Progenitor cell of endocrine pancreas (in vitro differentiated cells): ENCODE measurements at regions not wholly inside any gene's neighbourhood (a gene's known extent, or its start where the extent isn't known, plus 50 kb on each side); places are given as distances from the start of the nearest gene placed in this dataset.

Experiments used
- DNase-seq: peaks from one replicate; pipeline ENCODE4 v3.0.0; 2021; ENCODE audit warnings: low spot score; ENCODE audit not compliant: unreplicated experiment
- H3K27ac Mint-ChIP-seq: 2 replicates; pipeline ENCODE4 v1.8.0; 2021; ENCODE audit warnings: mild to moderate bottlenecking, moderate library complexity, mixed read lengths
- H3K27me3 Mint-ChIP-seq: 2 replicates; pipeline ENCODE4 v1.8.0; 2021; ENCODE audit warnings: mixed read lengths
- H3K36me3 Mint-ChIP-seq: 2 replicates; pipeline ENCODE4 v1.8.0; 2022; ENCODE audit warnings: mixed read lengths; ENCODE audit not compliant: insufficient read depth
- H3K4me1 Mint-ChIP-seq: 2 replicates; pipeline ENCODE4 v1.8.0; 2021; ENCODE audit warnings: low read depth, mixed read lengths
- H3K4me3 Mint-ChIP-seq: 2 replicates; pipeline ENCODE4 v1.8.0; 2021; ENCODE audit warnings: low read depth, mild to moderate bottlenecking, moderate library complexity, mixed read lengths
- H3K9me3 Mint-ChIP-seq: 2 replicates; pipeline ENCODE4 v1.8.0; 2021; ENCODE audit warnings: low read depth, mixed read lengths
- CTCF ChIP-seq: fragments of 200-600 bp; sonication (generic); IDR thresholded peaks from one replicate; pipeline ENCODE4 v1.5.0; 2021; ENCODE audit warnings: antibody characterized with exemption, mild to moderate bottlenecking; ENCODE audit not compliant: unreplicated experiment

GRCh38 chr7:106398786-106399185 lies 114.0 kb upstream of the NAMPT start:
- H3K4me3 Mint-ChIP-seq, result no peak overlapping the region
- H3K9me3 Mint-ChIP-seq, result peaks cover 3% of the 10 kb centered on the region
- no peak for TF ChIP-seq CTCF
- H3K27me3 Mint-ChIP-seq, result no peaks in the 10 kb centered on the region
- H3K36me3 Mint-ChIP-seq, result no peaks in the 10 kb centered on the region
- H3K4me1 Mint-ChIP-seq, result no peaks in the 10 kb centered on the region
- H3K27ac Mint-ChIP-seq, result no peak overlapping the region
- DNase-seq, result no peak

GRCh38 chr7:106397994-106398393 lies 113.2 kb upstream of the NAMPT start:
- no peaks in the 10 kb centered on the region for H3K27me3 Mint-ChIP-seq
- H3K36me3 Mint-ChIP-seq, result no peaks in the 10 kb centered on the region
- no peaks in the 10 kb centered on the region for H3K9me3 Mint-ChIP-seq
- no peak overlapping the region for H3K4me3 Mint-ChIP-seq
- no peak for TF ChIP-seq CTCF
- H3K27ac Mint-ChIP-seq, result no peak overlapping the region
- no peaks in the 10 kb centered on the region for H3K4me1 Mint-ChIP-seq
- no peak for DNase-seq

GRCh38 chr7:106394526-106394925 lies 109.7 kb upstream of the NAMPT start:
- Mint-ChIP-seq H3K27me3 (no peaks in the 10 kb centered on the region), H3K36me3 (no peaks in the 10 kb centered on the region), H3K4me1 (no peaks in the 10 kb centered on the region), H3K9me3 (no peaks in the 10 kb centered on the region), H3K4me3 (no peak overlapping the region), H3K27ac (no peak overlapping the region)
- DNase-seq, result no peak
- no peak for TF ChIP-seq CTCF

- no peaks in the 10 kb centered on the region for H3K9me3 Mint-ChIP-seq
- DNase-seq, result no peak
- no peak overlapping the region for H3K27ac Mint-ChIP-seq
- no peaks in the 10 kb centered on the region for H3K36me3 Mint-ChIP-seq
- H3K4me3 Mint-ChIP-seq, result no peak overlapping the region
- TF ChIP-seq CTCF, result no peak
- no peaks in the 10 kb centered on the region for H3K27me3 Mint-ChIP-seq
- H3K4me1 Mint-ChIP-seq, result no peaks in the 10 kb centered on the region
These were observed 108.9 kb upstream of the NAMPT start for GRCh38 chr7:106393564-106394251.

- H3K9me3 Mint-ChIP-seq, result no peaks in the 10 kb centered on the region
These were observed 107.8 kb upstream of the NAMPT start for GRCh38 chr7:106392590-106392989.

More at GRCh38 chr7:106392590-106392989, 107.8 kb upstream of the NAMPT start:
- Mint-ChIP-seq H3K27me3 (no peaks in the 10 kb centered on the region), H3K27ac (no peak overlapping the region), H3K36me3 (no peaks in the 10 kb centered on the region), H3K4me1 (no peaks in the 10 kb centered on the region), H3K4me3 (no peak overlapping the region)
- TF ChIP-seq CTCF, result no peak
- no peak for DNase-seq
